ENCODE measurements at regions not wholly inside any gene's neighbourhood (a gene's known extent, or its start where the extent isn't known, plus 50 kb on each side); places are given as distances from the start of the nearest gene placed in this dataset.

- Histone ChIP-seq H3K27me3 (replicated peaks in 1 of 4; ENCODE audit: control extremely low read depth in 1 of 4, control insufficient read depth in 3 of 4, insufficient read depth in 4 of 4, low read length in 3 of 4) (no peaks in the 10 kb centered on the region), H3K79me2 (ENCODE audit: control insufficient read depth, insufficient read depth, low read length) (no peaks in the 10 kb centered on the region), H3K4me3 (ENCODE audit: control extremely low read depth in 1 of 5, extremely low read depth in 1 of 5, insufficient read depth in 1 of 5, low read depth in 2 of 5, low read length in 4 of 5) (no peak overlapping the region), H3K27ac (ENCODE audit: low read length in 2 of 2) (no peak overlapping the region), H3K4me1 (ENCODE audit: control insufficient read depth in 2 of 2, insufficient read depth in 2 of 2, low read length in 2 of 2) (no peaks in the 10 kb centered on the region), H3K4me2 (replicated peaks; ENCODE audit: low read depth, low read length, poor library complexity, severe bottlenecking) (no peak overlapping the region), H3K36me3 (replicated peaks in 1 of 2; ENCODE audit: control extremely low read depth in 1 of 2, control insufficient read depth in 1 of 2, extremely low read depth in 1 of 2, insufficient read depth in 2 of 2, low read length in 1 of 2) (no peaks in the 10 kb centered on the region), H4K20me1 (ENCODE audit: control insufficient read depth, insufficient read depth, low read length, poor library complexity, severe bottlenecking) (no peaks in the 10 kb centered on the region), H3K9me3 (ENCODE audit: control extremely low read depth in 1 of 3, control insufficient read depth in 2 of 3, insufficient read depth in 1 of 3, low read length in 2 of 3) (no peaks in the 10 kb centered on the region), H3K9ac (ENCODE audit: low read length) (no peak overlapping the region), H2AFZ (ENCODE audit: insufficient read depth, low read depth, low read length, poor library complexity, severe bottlenecking) (no peak overlapping the region)
- intact Hi-C loops (cut with micrococcal nuclease): no loop called here
- Mint-ChIP-seq H3K4me1 (no peaks in the 10 kb centered on the region), H3K4me3 (no peak overlapping the region), H3K9me3 (ENCODE audit: insufficient read depth) (peaks cover 3% of the 10 kb centered on the region), H3K27ac (no peak overlapping the region), H3K27me3 (no peaks in the 10 kb centered on the region)
- ChIA-PET CTCF (no interaction called here), POLR2A (no interaction called here)
- no peak for TF ChIP-seq CTCF (IDR thresholded peaks at IDR 0.05)
- no peak for TF ChIP-seq EZH2 (IDR thresholded peaks at IDR 0.05; ENCODE audit: borderline replicate concordance, insufficient read depth, low read depth, low read length, poor library complexity, severe bottlenecking)
- DNase-seq (no peak), ATAC-seq (ENCODE audit: low read depth) (no peak)
Measured at GRCh38 chr7:13414181-13414580, 575.3 kb downstream of the ETV1 start.

- Histone ChIP-seq H3K27ac (ENCODE audit: low read length in 2 of 2) (no peak overlapping the region), H3K9ac (ENCODE audit: low read length) (no peak overlapping the region), H3K4me1 (ENCODE audit: control insufficient read depth in 2 of 2, insufficient read depth in 2 of 2, low read length in 2 of 2) (no peaks in the 10 kb centered on the region), H4K20me1 (ENCODE audit: control insufficient read depth, insufficient read depth, low read length, poor library complexity, severe bottlenecking) (no peaks in the 10 kb centered on the region), H3K79me2 (ENCODE audit: control insufficient read depth, insufficient read depth, low read length) (no peaks in the 10 kb centered on the region), H3K4me3 (ENCODE audit: control extremely low read depth in 1 of 5, extremely low read depth in 1 of 5, insufficient read depth in 1 of 5, low read depth in 2 of 5, low read length in 4 of 5) (no peak overlapping the region), H3K9me3 (ENCODE audit: control extremely low read depth in 1 of 3, control insufficient read depth in 2 of 3, insufficient read depth in 1 of 3, low read length in 2 of 3) (peaks cover 0 to 4% (median 0%) of the 10 kb centered on the region in 3 donors), H3K4me2 (replicated peaks; ENCODE audit: low read depth, low read length, poor library complexity, severe bottlenecking) (no peak overlapping the region), H3K36me3 (replicated peaks in 1 of 2; ENCODE audit: control extremely low read depth in 1 of 2, control insufficient read depth in 1 of 2, extremely low read depth in 1 of 2, insufficient read depth in 2 of 2, low read length in 1 of 2) (no peaks in the 10 kb centered on the region), H2AFZ (ENCODE audit: insufficient read depth, low read depth, low read length, poor library complexity, severe bottlenecking) (no peak overlapping the region), H3K27me3 (replicated peaks in 1 of 4; ENCODE audit: control extremely low read depth in 1 of 4, control insufficient read depth in 3 of 4, insufficient read depth in 4 of 4, low read length in 3 of 4) (no peaks in the 10 kb centered on the region)
- no peak overlapping the region for H3K4me3 Mint-ChIP-seq
- H3K27ac Mint-ChIP-seq: no peak overlapping the region
- H3K4me1 Mint-ChIP-seq: no peaks in the 10 kb centered on the region
- no peak for TF ChIP-seq CTCF (IDR thresholded peaks at IDR 0.05)
- no peak for TF ChIP-seq EZH2 (IDR thresholded peaks at IDR 0.05; ENCODE audit: borderline replicate concordance, insufficient read depth, low read depth, low read length, poor library complexity, severe bottlenecking)
- H3K27me3 Mint-ChIP-seq: no peaks in the 10 kb centered on the region
- ATAC-seq (ENCODE audit: low read depth) (no peak), DNase-seq (no peak)
- POLR2A ChIA-PET: no interaction called here
- whole genome bisulfite sequencing (ENCODE audit: insufficient coverage): 84% methylated on average over 4 of the region's 5 CpGs
- intact Hi-C loops (cut with micrococcal nuclease): no loop called here
- H3K9me3 Mint-ChIP-seq (ENCODE audit: insufficient read depth): peaks cover 3% of the 10 kb centered on the region
- CTCF ChIA-PET: no interaction called here
Measured at GRCh38 chr7:13414661-13415107, 574.8 kb downstream of the ETV1 start.
